ENCODE measurements at regions not wholly inside any gene's neighbourhood (a gene's known extent, or its start where the extent isn't known, plus 50 kb on each side); places are given as distances from the start of the nearest gene placed in this dataset.

GRCh38 chr12:75706786-75707605, 195.6 kb upstream of the KRR1 start:
- peak; percentile 79 for ATAC-seq
- Histone ChIP-seq H3K27me3 (ENCODE audit: control insufficient read depth in 2 of 2, insufficient read depth in 2 of 2, low read length in 2 of 2) (no peaks in the 10 kb centered on the region), H3K79me2 (ENCODE audit: control insufficient read depth, insufficient read depth, low read length) (no peaks in the 10 kb centered on the region), H3K9me1 (ENCODE audit: control insufficient read depth, insufficient read depth, low read length) (no peaks in the 10 kb centered on the region), H3K4me3 (no peak overlapping the region), H3K9me3 (replicated peaks; ENCODE audit: control insufficient read depth, insufficient read depth, low read depth, low read length) (no peaks in the 10 kb centered on the region), H3K9ac (ENCODE audit: insufficient read depth in 1 of 2, low read depth in 2 of 2, low read length in 2 of 2) (peak overlapping the region in 1 of 2 experiments; percentile 32; a peak in 1 of 4 replicates), H3K36me3 (ENCODE audit: control insufficient read depth, insufficient read depth, low read length) (no peaks in the 10 kb centered on the region), H4K20me1 (replicated peaks; ENCODE audit: control insufficient read depth, insufficient read depth, low read length) (no peaks in the 10 kb centered on the region), H2AFZ (ENCODE audit: low read depth, low read length) (peak overlapping the region; percentile 57), H3K4me2 (ENCODE audit: insufficient read depth, low read length) (peak overlapping the region; percentile 33), H3K27ac (ENCODE audit: extremely low read depth, low read depth, low read length) (peak overlapping the region; percentile 65), H3K4me1 (replicated peaks in 1 of 2; ENCODE audit: control insufficient read depth in 2 of 2, insufficient read depth in 2 of 2, low read length in 2 of 2) (peaks cover 3 to 35% of the 10 kb centered on the region in 2 experiments; a peak in 4 of 5 replicates)
- in situ Hi-C loops (cut with MboI) (no loop called here), intact Hi-C loops (cut with micrococcal nuclease) (loop anchor here (5.0 to 10.0 kb wide), 2 partner anchors 188 to 325 kb away; partner anchors contain the start of gene PHLDA1)
- ChIA-PET CTCF (ENCODE audit: low intra/inter-chr PET ratio) (no interaction called here), POLR2A (interaction anchor here (1.2 to 1.4 kb wide), 2 partner anchors 9 to 38 kb away, joined by 4 read pairs; no protein-coding TSS in a partner anchor)
- DNase-seq (ENCODE audit: extremely low read depth in 1 of 4, low spot score in 3 of 4), result peak; percentile 41 to 76 (median 54)
- 37% methylated on average over 8 of the region's 8 CpGs for WGBS (ENCODE audit: insufficient coverage, low coverage, missing lambda C conversion rate)
- peak; percentile 72 for FAIRE-seq
- no TSS peak for BruUV-seq (replicated peaks)
- peak; percentile 38; the same call in 1 of the 2 replicates for TF ChIP-seq ATF3 (IDR thresholded peaks at IDR 0.05)
- TF ChIP-seq ATF3 (CRISPR knock-in tag; conservative IDR thresholded peaks at IDR 0.05), result no peak
- no peak for TF ChIP-seq RBM14 (IDR thresholded peaks at IDR 0.05; ENCODE audit: borderline replicate concordance, insufficient read depth, low read depth, low read length)
- TF ChIP-seq ZBTB8A (IDR thresholded peaks at IDR 0.05; ENCODE audit: partially characterized antibody), result no peak
- TF ChIP-seq CBFA2T3 (IDR thresholded peaks at IDR 0.05), result peak; percentile 93
- no peak for TF ChIP-seq GTF2F1 (IDR thresholded peaks at IDR 0.05; ENCODE audit: low read depth, low read length)
- TF ChIP-seq IRF2 (CRISPR knock-in tag; IDR thresholded peaks at IDR 0.05), result no peak
- no peak for TF ChIP-seq MXI1 (IDR thresholded peaks at IDR 0.05; ENCODE audit: low read depth, low read length)
- TF ChIP-seq THAP7 (CRISPR knock-in tag; IDR thresholded peaks at IDR 0.05), result no peak
- no peak for TF ChIP-seq MITF (IDR thresholded peaks at IDR 0.05)
- no peak for TF ChIP-seq ZNF76 (CRISPR knock-in tag; IDR thresholded peaks at IDR 0.05; ENCODE audit: borderline replicate concordance)
- TF ChIP-seq BDP1 (IDR thresholded peaks at IDR 0.05; ENCODE audit: insufficient read depth, insufficient read length), result no peak
- no peak; the same call in 1 of the 2 replicates for TF ChIP-seq NBN (IDR thresholded peaks at IDR 0.05; ENCODE audit: low read depth)
- TF ChIP-seq ZNF280B (CRISPR knock-in tag; IDR thresholded peaks at IDR 0.05), result no peak
- peak; percentile 81 for TF ChIP-seq KLF16 (IDR thresholded peaks at IDR 0.05)
- peak in 1 of 2 experiments; percentile 69; a peak in 1 of 4 replicates for TF ChIP-seq TBL1XR1 (IDR thresholded peaks at IDR 0.05; ENCODE audit: low read length in 2 of 2)
- TF ChIP-seq ZNF766 (CRISPR knock-in tag; conservative IDR thresholded peaks at IDR 0.05), result no peak
- peak; percentile 61 for TF ChIP-seq FOXM1 (IDR thresholded peaks at IDR 0.05; ENCODE audit: low read depth)
- no peak for TF ChIP-seq FOXM1 (CRISPR knock-in tag; IDR thresholded peaks at IDR 0.05; ENCODE audit: low read depth)
